H9 (cell line): ENCODE measurements at regions not wholly inside any gene's neighbourhood (a gene's known extent, or its start where the extent isn't known, plus 50 kb on each side); places are given as distances from the start of the nearest gene placed in this dataset.

Source experiments
- DNase-seq: peaks from one replicate; pipeline ENCODE4 v3.0.0-alpha.2; 2017
- H2AFZ ChIP-seq: one replicate; pipeline ENCODE4 v1.6.1; 2013; ENCODE audit warnings: mild to moderate bottlenecking, low read length, control low read depth, moderate library complexity
- H2AK5ac ChIP-seq: 2 replicates; pipeline ENCODE4 v1.6.1; 2013; ENCODE audit warnings: low read length, control low read depth, mixed read lengths; ENCODE audit not compliant: insufficient read length
- H2BK120ac ChIP-seq: one replicate; pipeline ENCODE4 v1.6.1; 2013; ENCODE audit warnings: low read depth, mild to moderate bottlenecking, low read length, control low read depth, inconsistent platforms; ENCODE audit not compliant: poor library complexity, severe bottlenecking
- H2BK12ac ChIP-seq: 2 replicates; pipeline ENCODE4 v1.6.1; 2013; ENCODE audit warnings: low read length, control low read depth, mixed read lengths, low read depth; ENCODE audit not compliant: insufficient read length
- H2BK15ac ChIP-seq: 2 replicates; pipeline ENCODE4 v1.6.1; 2013; ENCODE audit warnings: low read depth, low read length, control low read depth
- H2BK20ac ChIP-seq: one replicate; pipeline ENCODE4 v1.6.1; 2013; ENCODE audit warnings: low read depth, mild to moderate bottlenecking, low read length, control low read depth, inconsistent platforms; ENCODE audit not compliant: poor library complexity, severe bottlenecking
- H2BK5ac ChIP-seq: 2 replicates; pipeline ENCODE4 v1.6.1; 2013; ENCODE audit warnings: low read length, control low read depth, mixed read lengths; ENCODE audit not compliant: insufficient read length
- H3K14ac ChIP-seq: 2 replicates; pipeline ENCODE4 v1.6.1; 2013; ENCODE audit warnings: low read length, control low read depth; ENCODE audit not compliant: insufficient read depth
- H3K18ac ChIP-seq: 2 replicates; pipeline ENCODE4 v1.6.1; 2013; ENCODE audit warnings: low read depth, mild to moderate bottlenecking, mixed read lengths, low read length, control low read depth; ENCODE audit not compliant: insufficient read length
- H3K23ac ChIP-seq: 2 replicates; pipeline ENCODE4 v1.6.1; 2013; ENCODE audit warnings: low read length, control low read depth, mixed read lengths, low read depth; ENCODE audit not compliant: insufficient read length
- H3K23me2 ChIP-seq: 2 replicates; pipeline ENCODE4 v1.6.1; 2013; ENCODE audit warnings: low read depth, mild to moderate bottlenecking, mixed read lengths, low read length, control low read depth; ENCODE audit not compliant: insufficient read length, poor library complexity, severe bottlenecking
- H3K27ac ChIP-seq: 2 replicates; pipeline ENCODE4 v1.5.1; 2013; ENCODE audit warnings: low read length, control low read depth, mixed read lengths, low read depth; ENCODE audit not compliant: insufficient read length
- H3K27me3 ChIP-seq: 2 replicates; pipeline ENCODE4 v1.6.1; 2013; ENCODE audit warnings: low read length, control low read depth, inconsistent platforms; ENCODE audit not compliant: insufficient read depth
- H3K4ac ChIP-seq: 2 replicates; pipeline ENCODE4 v1.6.1; 2013; ENCODE audit warnings: low read depth, mild to moderate bottlenecking, control low read depth, inconsistent platforms, low read length, moderate library complexity
- H3K4me1 ChIP-seq: 2 replicates; pipeline ENCODE4 v1.6.1; 2013; ENCODE audit warnings: low read length, control low read depth, inconsistent platforms; ENCODE audit not compliant: insufficient read depth
- H3K4me2 ChIP-seq: 2 replicates; pipeline ENCODE4 v1.6.1; 2013; ENCODE audit warnings: low read length, control low read depth, mixed read lengths; ENCODE audit not compliant: insufficient read length, insufficient read depth
- H3K56ac ChIP-seq: 2 replicates; pipeline ENCODE4 v1.6.1; 2013; ENCODE audit warnings: low read depth, mild to moderate bottlenecking, mixed read lengths, low read length, control low read depth; ENCODE audit not compliant: insufficient read length
- H3K79me1 ChIP-seq: 2 replicates; pipeline ENCODE4 v1.6.1; 2013; ENCODE audit warnings: low read depth, mild to moderate bottlenecking, moderate library complexity, low read length, control low read depth, inconsistent platforms; ENCODE audit not compliant: insufficient read depth, poor library complexity, severe bottlenecking
- H3K79me2 ChIP-seq: 2 replicates; pipeline ENCODE4 v1.6.1; 2013; ENCODE audit warnings: low read length, control low read depth, inconsistent platforms; ENCODE audit not compliant: insufficient read depth
- H3K9ac ChIP-seq: 2 replicates; pipeline ENCODE4 v1.6.1; 2013; ENCODE audit warnings: low read length, control low read depth, mixed read lengths; ENCODE audit not compliant: insufficient read length; ENCODE audit errors: extremely low read depth
- H3K9me3 ChIP-seq: one replicate; pipeline ENCODE4 v1.6.1; 2013; ENCODE audit warnings: low read depth, low read length, inconsistent platforms; ENCODE audit not compliant: control insufficient read depth
- H3T11ph ChIP-seq: one replicate; pipeline ENCODE4 v1.6.1; 2013; ENCODE audit warnings: mild to moderate bottlenecking, low read length, control low read depth, inconsistent platforms
- H4K20me1 ChIP-seq: one replicate; pipeline ENCODE4 v1.6.1; 2013; ENCODE audit not compliant: control insufficient read depth, insufficient read length, insufficient read depth
- H4K5ac ChIP-seq: 2 replicates; pipeline ENCODE4 v1.6.1; 2013; ENCODE audit warnings: low read depth, mild to moderate bottlenecking, mixed read lengths, low read length, control low read depth; ENCODE audit not compliant: insufficient read length
- H4K8ac ChIP-seq: replicated peaks from 2 replicates; pipeline ENCODE4 v1.6.1; 2013; ENCODE audit warnings: low read length, control low read depth, mixed read lengths, low read depth; ENCODE audit not compliant: insufficient read length
- H4K91ac ChIP-seq: 2 replicates; pipeline ENCODE4 v1.6.1; 2013; ENCODE audit warnings: low read depth, mild to moderate bottlenecking, moderate library complexity, mixed read lengths, low read length, control low read depth; ENCODE audit not compliant: insufficient read length
- H3K27ac Mint-ChIP-seq, 3 experiments: 2 replicates in 2 of 3; 3 replicates in 1 of 3; pipeline ENCODE4 v1.8.0; 2020 to 2021; ENCODE audit warnings: mixed read lengths in 3 of 3, mild to moderate bottlenecking in 1 of 3, moderate library complexity in 1 of 3
- H3K27me3 Mint-ChIP-seq: 2 replicates; pipeline ENCODE4 v1.8.0; 2021; ENCODE audit warnings: low read depth, mild to moderate bottlenecking, moderate library complexity, mixed read lengths
- H3K36me3 Mint-ChIP-seq, 3 experiments: 2 replicates in 2 of 3; 3 replicates in 1 of 3; pipeline ENCODE4 v1.8.0; 2020 to 2021; ENCODE audit warnings: low read depth in 3 of 3, mixed read lengths in 3 of 3; ENCODE audit not compliant: insufficient read depth in 1 of 3
- H3K4me1 Mint-ChIP-seq, 2 experiments: 2 replicates each; pipeline ENCODE4 v1.8.0; 2020; ENCODE audit warnings: mixed read lengths in 2 of 2
- H3K4me3 Mint-ChIP-seq, 2 experiments: 2 replicates in 1 of 2; 3 replicates in 1 of 2; pipeline ENCODE4 v1.8.0; 2020 to 2021; ENCODE audit warnings: mild to moderate bottlenecking in 2 of 2, mixed read lengths in 2 of 2, moderate library complexity in 1 of 2
- H3K9me3 Mint-ChIP-seq, 2 experiments: 2 replicates in 1 of 2; 3 replicates in 1 of 2; pipeline ENCODE4 v1.8.0; 2020; ENCODE audit warnings: mild to moderate bottlenecking in 2 of 2, mixed read lengths in 2 of 2, moderate library complexity in 1 of 2
- CTCF ChIP-seq: fragments of 200-600 bp; sonication (generic); conservative IDR thresholded peaks from 3 replicates; pipeline ENCODE4 v1.8.0; 2021; ENCODE audit warnings: antibody characterized with exemption, mild to moderate bottlenecking
- WGBS: extraction: QIAGEN DNeasy Blood & Tissue Kit; methylation state at CpG from one replicate; pipeline ENCODE4 v1.1.7; 2013; ENCODE audit warnings: missing lambda C conversion rate, low lambda C conversion rate, mixed read lengths; ENCODE audit not compliant: insufficient read length; ENCODE audit errors: extremely low coverage; 5-methylcytosine and 5-hydroxymethylcytosine counted together

- H3K4me2 ChIP-seq, result no peak overlapping the region
- no peak for TF ChIP-seq CTCF
- H2BK120ac ChIP-seq, result no peak overlapping the region
- H2BK5ac ChIP-seq, result no peak overlapping the region
- no peaks in the 10 kb centered on the region for H3K36me3 Mint-ChIP-seq
- no peak overlapping the region for H2AK5ac ChIP-seq
- no peak overlapping the region for H4K91ac ChIP-seq
- H3K4ac ChIP-seq, result no peak overlapping the region
- no peak overlapping the region for H2BK12ac ChIP-seq
- peaks cover 12 to 14% of the 10 kb centered on the region in 2 experiments for H3K4me1 Mint-ChIP-seq
- no peaks in the 10 kb centered on the region for H3K27me3 ChIP-seq
- no peaks in the 10 kb centered on the region for H3K9me3 Mint-ChIP-seq
- no peak for DNase-seq
- no peak overlapping the region for H3K23ac ChIP-seq
- no peaks in the 10 kb centered on the region for H3K23me2 ChIP-seq
- H2AFZ ChIP-seq, result no peak overlapping the region
- no peak overlapping the region for H3K27ac ChIP-seq
- no peaks in the 10 kb centered on the region for H3K79me1 ChIP-seq
- H3K4me1 ChIP-seq, result no peaks in the 10 kb centered on the region
- H2BK20ac ChIP-seq, result no peak overlapping the region
- no peaks in the 10 kb centered on the region for H4K20me1 ChIP-seq
- no peak overlapping the region for H4K8ac ChIP-seq
- H3K79me2 ChIP-seq, result no peaks in the 10 kb centered on the region
- no peak overlapping the region for H3K27ac Mint-ChIP-seq
- H3K9ac ChIP-seq, result no peak overlapping the region
- no peak overlapping the region for H3K56ac ChIP-seq
- no peak overlapping the region for H3K14ac ChIP-seq
- H2BK15ac ChIP-seq, result no peak overlapping the region
- H3K9me3 ChIP-seq, result no peaks in the 10 kb centered on the region
- H3T11ph ChIP-seq, result no peak overlapping the region
- H4K5ac ChIP-seq, result no peak overlapping the region
- H3K18ac ChIP-seq, result no peak overlapping the region
- no peaks in the 10 kb centered on the region for H3K27me3 Mint-ChIP-seq
- no CpG with 5 or more reads among the region's 8 CpGs for WGBS
- H3K4me3 Mint-ChIP-seq, result no peak overlapping the region
These were observed 69.0 kb upstream of the RAB11FIP2 start for GRCh38 chr10:118115701-118116100.
